ENCODE measurements at regions not wholly inside any gene's neighbourhood (a gene's known extent, or its start where the extent isn't known, plus 50 kb on each side); places are given as distances from the start of the nearest gene placed in this dataset.

DNA sequence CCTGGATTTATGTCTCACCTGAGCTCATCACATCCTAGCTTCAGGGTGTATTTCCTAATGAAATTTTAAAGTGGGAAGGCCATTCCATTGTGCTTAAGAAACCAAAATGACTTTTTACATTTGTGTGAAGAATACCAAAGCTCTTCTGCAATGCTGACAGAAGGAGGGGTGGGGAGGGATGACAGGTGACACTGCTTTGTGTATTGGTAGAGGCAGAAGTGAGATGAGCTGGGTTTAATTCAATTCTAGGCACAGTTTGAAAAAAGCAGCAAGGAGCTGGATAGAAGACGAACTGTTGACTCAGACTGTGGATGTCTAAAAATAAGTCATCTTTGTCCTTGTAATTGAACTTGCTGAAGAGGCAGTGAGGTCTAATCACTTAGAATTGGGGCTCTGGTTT, 710.3 kb upstream of the KIRREL3 start:
- H3K9ac ChIP-seq (ENCODE audit: low read length in 5 of 5), result no peak overlapping the region
- H3K9me3 ChIP-seq (ENCODE audit: control insufficient read depth in 5 of 5, low read length in 5 of 5), result peaks cover 0 to 4% (median 0%) of the 10 kb centered on the region in 5 donors
- H3K27ac ChIP-seq (ENCODE audit: low read depth, low read length), result no peak overlapping the region
- no peak overlapping the region for H3K4me3 ChIP-seq (ENCODE audit: low read depth in 1 of 5, low read length in 5 of 5)
- H3K27me3 ChIP-seq (ENCODE audit: control insufficient read depth in 5 of 5, insufficient read depth in 4 of 5, low read length in 5 of 5), result no peaks in the 10 kb centered on the region
- no peaks in the 10 kb centered on the region for H3K36me3 ChIP-seq (ENCODE audit: control insufficient read depth in 5 of 5, insufficient read depth in 5 of 5, low read length in 5 of 5)
- no peaks in the 10 kb centered on the region for H3K4me1 ChIP-seq (ENCODE audit: control insufficient read depth in 5 of 5, insufficient read depth in 5 of 5, low read length in 5 of 5)

- Histone ChIP-seq H3K9ac (ENCODE audit: low read length in 5 of 5) (no peak overlapping the region), H3K4me3 (ENCODE audit: low read depth in 1 of 5, low read length in 5 of 5) (no peak overlapping the region), H3K36me3 (ENCODE audit: control insufficient read depth in 5 of 5, insufficient read depth in 5 of 5, low read length in 5 of 5) (no peaks in the 10 kb centered on the region), H3K27ac (ENCODE audit: low read depth, low read length) (no peak overlapping the region), H3K27me3 (ENCODE audit: control insufficient read depth in 5 of 5, insufficient read depth in 4 of 5, low read length in 5 of 5) (no peaks in the 10 kb centered on the region), H3K9me3 (ENCODE audit: control insufficient read depth in 5 of 5, low read length in 5 of 5) (peaks cover 0 to 4% (median 0%) of the 10 kb centered on the region in 5 donors), H3K4me1 (ENCODE audit: control insufficient read depth in 5 of 5, insufficient read depth in 5 of 5, low read length in 5 of 5) (no peaks in the 10 kb centered on the region)
These were observed 709.4 kb upstream of the KIRREL3 start for GRCh38 chr11:127709960-127710359.

- H3K4me3 ChIP-seq (ENCODE audit: low read depth in 1 of 5, low read length in 5 of 5), result no peak overlapping the region
- H3K9me3 ChIP-seq (ENCODE audit: control insufficient read depth in 5 of 5, low read length in 5 of 5), result peaks cover 0 to 3% (median 0%) of the 10 kb centered on the region in 5 donors
- H3K27ac ChIP-seq (ENCODE audit: low read depth, low read length), result no peak overlapping the region
- no peak overlapping the region for H3K9ac ChIP-seq (ENCODE audit: low read length in 5 of 5)
- H3K27me3 ChIP-seq (ENCODE audit: control insufficient read depth in 5 of 5, insufficient read depth in 4 of 5, low read length in 5 of 5), result no peaks in the 10 kb centered on the region
- H3K36me3 ChIP-seq (ENCODE audit: control insufficient read depth in 5 of 5, insufficient read depth in 5 of 5, low read length in 5 of 5), result no peaks in the 10 kb centered on the region
- no peaks in the 10 kb centered on the region for H3K4me1 ChIP-seq (ENCODE audit: control insufficient read depth in 5 of 5, insufficient read depth in 5 of 5, low read length in 5 of 5)
These were observed 693.1 kb upstream of the KIRREL3 start for GRCh38 chr11:127693686-127694085.

- H3K4me1 ChIP-seq (ENCODE audit: control insufficient read depth in 5 of 5, insufficient read depth in 5 of 5, low read length in 5 of 5), result no peaks in the 10 kb centered on the region
- no peaks in the 10 kb centered on the region for H3K36me3 ChIP-seq (ENCODE audit: control insufficient read depth in 5 of 5, insufficient read depth in 5 of 5, low read length in 5 of 5)
- no peak overlapping the region for H3K4me3 ChIP-seq (ENCODE audit: low read depth in 1 of 5, low read length in 5 of 5)
- no peak overlapping the region for H3K9ac ChIP-seq (ENCODE audit: low read length in 5 of 5)
- no peaks in the 10 kb centered on the region for H3K27me3 ChIP-seq (ENCODE audit: control insufficient read depth in 5 of 5, insufficient read depth in 4 of 5, low read length in 5 of 5)
- no peak overlapping the region for H3K27ac ChIP-seq (ENCODE audit: low read depth, low read length)
- no peaks in the 10 kb centered on the region for H3K9me3 ChIP-seq (ENCODE audit: control insufficient read depth in 5 of 5, low read length in 5 of 5)
These were observed 682.8 kb upstream of the KIRREL3 start for GRCh38 chr11:127683321-127683720.

GRCh38 chr11:127679816-127680545, 679.4 kb upstream of the KIRREL3 start:
- Histone ChIP-seq H3K4me3 (ENCODE audit: low read depth in 1 of 5, low read length in 5 of 5) (no peak overlapping the region), H3K27ac (ENCODE audit: low read depth, low read length) (no peak overlapping the region), H3K4me1 (ENCODE audit: control insufficient read depth in 5 of 5, insufficient read depth in 5 of 5, low read length in 5 of 5) (peaks cover 0 to 13% (median 6%) of the 10 kb centered on the region in 5 donors), H3K36me3 (ENCODE audit: control insufficient read depth in 5 of 5, insufficient read depth in 5 of 5, low read length in 5 of 5) (no peaks in the 10 kb centered on the region), H3K9ac (ENCODE audit: low read length in 5 of 5) (no peak overlapping the region), H3K9me3 (ENCODE audit: control insufficient read depth in 5 of 5, low read length in 5 of 5) (no peaks in the 10 kb centered on the region), H3K27me3 (ENCODE audit: control insufficient read depth in 5 of 5, insufficient read depth in 4 of 5, low read length in 5 of 5) (peaks cover 0 to 4% (median 0%) of the 10 kb centered on the region in 5 donors)

DNA sequence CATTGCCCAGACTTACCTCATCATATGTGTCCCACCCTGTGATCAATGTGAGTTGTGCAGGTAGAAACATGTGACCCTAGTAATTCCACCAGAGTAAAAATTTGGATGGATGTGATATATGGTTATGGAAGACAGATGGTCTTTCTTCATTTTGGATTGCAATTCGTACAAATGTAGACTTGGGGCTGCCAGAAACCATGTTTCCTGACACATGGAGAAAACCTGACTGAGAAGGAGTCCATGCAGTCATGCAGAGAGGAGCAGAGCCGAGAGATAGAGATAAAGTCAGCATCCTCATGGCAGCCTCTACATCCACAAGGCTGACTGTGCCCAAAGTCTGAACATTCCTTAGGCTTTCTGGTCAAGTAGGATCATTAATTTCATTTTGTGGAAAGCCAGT, 678.1 kb upstream of the KIRREL3 start:
- H3K27ac ChIP-seq (ENCODE audit: low read depth, low read length), result no peak overlapping the region
- no peak overlapping the region for H3K9ac ChIP-seq (ENCODE audit: low read length in 5 of 5)
- peaks cover 0 to 4% (median 0%) of the 10 kb centered on the region in 5 donors for H3K27me3 ChIP-seq (ENCODE audit: control insufficient read depth in 5 of 5, insufficient read depth in 4 of 5, low read length in 5 of 5)
- no peaks in the 10 kb centered on the region for H3K9me3 ChIP-seq (ENCODE audit: control insufficient read depth in 5 of 5, low read length in 5 of 5)
- H3K4me1 ChIP-seq (ENCODE audit: control insufficient read depth in 5 of 5, insufficient read depth in 5 of 5, low read length in 5 of 5), result peaks cover 0 to 13% (median 6%) of the 10 kb centered on the region in 5 donors
- no peaks in the 10 kb centered on the region for H3K36me3 ChIP-seq (ENCODE audit: control insufficient read depth in 5 of 5, insufficient read depth in 5 of 5, low read length in 5 of 5)
- no peak overlapping the region for H3K4me3 ChIP-seq (ENCODE audit: low read depth in 1 of 5, low read length in 5 of 5)

DNA sequence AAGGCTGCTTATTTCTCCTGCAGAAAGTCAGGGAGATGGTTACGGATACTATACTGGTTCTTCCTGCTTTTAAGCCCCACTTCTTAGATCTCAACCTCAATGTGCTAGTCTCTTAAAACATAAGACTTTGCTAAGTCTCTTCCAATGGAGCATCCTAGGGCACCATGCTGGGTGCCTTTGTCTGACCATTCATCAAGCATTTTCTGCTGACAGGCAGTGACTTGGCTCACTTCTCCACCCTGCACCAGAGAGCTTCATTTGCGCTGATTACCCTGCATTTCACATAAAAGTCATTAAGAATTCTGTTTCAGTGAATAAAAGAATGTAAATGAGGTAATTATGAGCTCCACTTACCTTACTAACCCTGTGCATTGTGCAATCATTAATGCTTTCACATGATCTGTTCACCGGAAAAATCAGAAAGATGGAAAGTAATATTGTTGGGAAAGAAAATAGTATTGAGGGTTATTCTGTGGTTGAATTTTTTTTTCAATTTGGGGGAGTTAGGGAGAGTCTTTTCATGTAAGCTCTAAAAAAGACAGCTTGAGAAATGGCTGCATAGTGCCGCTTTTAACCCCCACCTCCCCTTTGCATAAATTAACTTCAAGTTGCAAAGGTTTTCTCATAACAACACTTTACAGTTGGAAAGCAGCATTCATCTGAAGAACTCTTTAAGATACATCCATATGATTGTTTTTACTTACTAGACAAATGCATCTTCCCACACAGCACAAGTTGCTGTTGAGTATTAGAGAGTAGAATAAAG, 677.3 kb upstream of the KIRREL3 start:
- Histone ChIP-seq H3K4me3 (ENCODE audit: low read depth in 1 of 5, low read length in 5 of 5) (no peak overlapping the region), H3K27me3 (ENCODE audit: control insufficient read depth in 5 of 5, insufficient read depth in 4 of 5, low read length in 5 of 5) (peaks cover 0 to 4% (median 0%) of the 10 kb centered on the region in 5 donors), H3K4me1 (ENCODE audit: control insufficient read depth in 5 of 5, insufficient read depth in 5 of 5, low read length in 5 of 5) (peaks cover 0 to 13% (median 6%) of the 10 kb centered on the region in 5 donors), H3K9me3 (ENCODE audit: control insufficient read depth in 5 of 5, low read length in 5 of 5) (no peaks in the 10 kb centered on the region), H3K27ac (ENCODE audit: low read depth, low read length) (no peak overlapping the region), H3K9ac (ENCODE audit: low read length in 5 of 5) (no peak overlapping the region), H3K36me3 (ENCODE audit: control insufficient read depth in 5 of 5, insufficient read depth in 5 of 5, low read length in 5 of 5) (no peaks in the 10 kb centered on the region)

DNA sequence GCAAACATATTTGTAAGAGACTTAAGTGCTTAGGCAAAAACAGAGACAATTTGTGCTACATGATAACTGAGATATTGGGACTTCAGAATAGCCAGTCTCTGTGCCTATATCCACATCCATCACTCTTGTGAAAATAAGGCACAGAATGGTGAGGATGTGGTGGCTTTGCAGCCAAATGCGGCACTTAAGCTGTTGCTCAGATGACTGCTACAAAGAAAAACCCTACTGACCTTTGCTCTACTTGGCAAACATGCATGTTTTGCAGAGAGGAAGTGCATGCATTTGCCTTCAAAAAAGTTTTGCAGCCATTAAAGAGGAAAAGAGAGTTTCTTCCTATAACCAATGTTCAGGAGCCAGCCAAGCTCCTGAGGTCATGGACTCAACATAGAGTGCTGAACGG, 675.0 kb upstream of the KIRREL3 start:
- no peaks in the 10 kb centered on the region for H3K9me3 ChIP-seq (ENCODE audit: control insufficient read depth in 5 of 5, low read length in 5 of 5)
- H3K4me1 ChIP-seq (ENCODE audit: control insufficient read depth in 5 of 5, insufficient read depth in 5 of 5, low read length in 5 of 5), result peaks cover 0 to 13% (median 6%) of the 10 kb centered on the region in 5 donors
- no peak overlapping the region for H3K9ac ChIP-seq (ENCODE audit: low read length in 5 of 5)
- H3K4me3 ChIP-seq (ENCODE audit: low read depth in 1 of 5, low read length in 5 of 5), result peak overlapping the region in 1 of 5 donors; percentile 6
- H3K36me3 ChIP-seq (ENCODE audit: control insufficient read depth in 5 of 5, insufficient read depth in 5 of 5, low read length in 5 of 5), result no peaks in the 10 kb centered on the region
- peaks cover 0 to 4% (median 0%) of the 10 kb centered on the region in 5 donors for H3K27me3 ChIP-seq (ENCODE audit: control insufficient read depth in 5 of 5, insufficient read depth in 4 of 5, low read length in 5 of 5)
- H3K27ac ChIP-seq (ENCODE audit: low read depth, low read length), result no peak overlapping the region

DNA sequence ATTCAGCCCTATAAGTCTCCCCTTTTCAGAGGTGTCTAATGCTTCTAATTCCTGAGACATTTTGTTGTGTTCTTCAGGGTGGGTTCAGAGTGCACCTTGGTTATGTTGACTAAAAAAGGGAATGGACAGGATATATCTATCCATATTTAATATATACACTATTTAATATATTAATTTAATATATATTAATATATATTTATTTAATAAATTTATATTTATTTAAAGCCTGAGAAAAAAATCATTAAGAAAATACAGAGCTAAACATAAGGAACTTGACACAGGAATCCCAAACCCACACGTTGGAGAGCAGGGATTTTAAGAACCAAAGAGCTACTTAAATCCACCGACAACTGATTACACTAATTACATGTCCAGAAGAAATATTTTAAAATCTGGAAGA, 674.2 kb upstream of the KIRREL3 start:
- no peak overlapping the region for H3K27ac ChIP-seq (ENCODE audit: low read depth, low read length)
- no peaks in the 10 kb centered on the region for H3K9me3 ChIP-seq (ENCODE audit: control insufficient read depth in 5 of 5, low read length in 5 of 5)
- peaks cover 0 to 13% (median 6%) of the 10 kb centered on the region in 5 donors for H3K4me1 ChIP-seq (ENCODE audit: control insufficient read depth in 5 of 5, insufficient read depth in 5 of 5, low read length in 5 of 5)
- no peaks in the 10 kb centered on the region for H3K36me3 ChIP-seq (ENCODE audit: control insufficient read depth in 5 of 5, insufficient read depth in 5 of 5, low read length in 5 of 5)
- H3K27me3 ChIP-seq (ENCODE audit: control insufficient read depth in 5 of 5, insufficient read depth in 4 of 5, low read length in 5 of 5), result peaks cover 0 to 4% (median 0%) of the 10 kb centered on the region in 5 donors
- no peak overlapping the region for H3K9ac ChIP-seq (ENCODE audit: low read length in 5 of 5)
- H3K4me3 ChIP-seq (ENCODE audit: low read depth in 1 of 5, low read length in 5 of 5), result no peak overlapping the region
